ENCODE measurements at regions not wholly inside any gene's neighbourhood (a gene's known extent, or its start where the extent isn't known, plus 50 kb on each side); places are given as distances from the start of the nearest gene placed in this dataset.

- Histone ChIP-seq H3K4me3 (ENCODE audit: low read depth, low read length, poor library complexity, severe bottlenecking) (no peak overlapping the region), H3K9ac (ENCODE audit: low read length) (no peak overlapping the region), H2AFZ (ENCODE audit: low read length) (no peak overlapping the region), H3K27ac (ENCODE audit: low read depth, low read length, poor library complexity, severe bottlenecking) (no peak overlapping the region), H3K4me1 (ENCODE audit: insufficient read depth, low read length, severe bottlenecking) (no peaks in the 10 kb centered on the region), H3K9me3 (ENCODE audit: low read length) (no peaks in the 10 kb centered on the region), H3K79me2 (ENCODE audit: insufficient read depth, low read length) (no peaks in the 10 kb centered on the region), H3F3A (ENCODE audit: insufficient read depth, low read length) (no peaks in the 10 kb centered on the region), H3K36me3 (ENCODE audit: insufficient read depth, low read length) (no peaks in the 10 kb centered on the region), H3K9me2 (ENCODE audit: low read depth, low read length) (no peaks in the 10 kb centered on the region), H4K20me1 (ENCODE audit: insufficient read depth, low read length) (no peaks in the 10 kb centered on the region), H3K4me2 (ENCODE audit: low read length) (no peak overlapping the region), H3K27me3 (ENCODE audit: insufficient read depth, low read length) (no peaks in the 10 kb centered on the region)
- TF ChIP-seq CTCF (IDR thresholded peaks at IDR 0.05; ENCODE audit: low read length) (no peak), EZH2 (IDR thresholded peaks at IDR 0.05; ENCODE audit: borderline replicate concordance, low read length) (no peak)
Measured at GRCh38 chr5:68762201-68762600, 331.6 kb upstream of the SLC30A5 start.

DNA sequence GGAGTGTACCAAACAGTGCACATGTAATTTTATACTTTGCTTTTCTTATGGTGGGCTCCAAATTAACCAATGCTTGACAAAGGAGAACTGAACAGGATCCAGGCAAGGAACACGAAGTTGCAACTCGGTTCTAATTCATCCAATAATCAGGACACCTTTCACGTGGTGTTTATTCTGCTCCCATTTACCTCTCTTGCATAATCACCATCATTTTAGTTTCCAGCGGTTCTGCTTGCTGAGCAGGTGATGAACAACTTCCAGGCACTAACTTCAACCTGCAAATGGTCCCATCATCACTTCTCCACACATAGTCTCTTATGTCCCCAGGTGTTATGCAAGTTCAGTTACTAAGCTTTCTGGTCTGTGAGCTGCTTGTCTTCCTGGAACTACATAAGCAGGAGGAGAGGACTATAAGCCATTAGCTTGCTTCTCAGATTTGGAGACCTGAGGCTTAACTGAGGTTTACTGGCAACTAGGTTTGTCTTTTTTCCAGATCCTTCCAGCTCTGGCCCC is 326.8 kb upstream of the SLC30A5 start:
- no peak overlapping the region for H3K4me3 ChIP-seq (ENCODE audit: low read depth, low read length, poor library complexity, severe bottlenecking)

DNA sequence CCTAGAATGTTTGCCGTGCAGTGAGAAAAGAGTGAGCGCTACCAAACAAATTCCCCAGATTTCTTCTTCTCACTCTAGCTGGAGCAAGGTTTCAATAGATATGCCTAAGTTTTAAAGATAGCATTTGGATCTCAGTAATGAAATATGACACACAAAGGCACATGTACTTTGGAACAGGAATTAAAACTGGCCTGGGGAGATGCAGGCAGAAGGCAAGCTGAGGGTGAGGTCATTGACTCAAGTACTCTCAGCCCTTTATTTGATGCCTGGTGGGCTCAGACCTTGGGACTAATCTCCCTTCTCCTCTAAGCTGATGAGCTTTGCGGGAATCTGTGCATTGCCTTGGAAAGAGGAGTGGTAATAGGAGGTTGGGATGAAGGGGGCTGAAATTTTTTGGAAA is 323.3 kb upstream of the SLC30A5 start:
- Histone ChIP-seq H3K9me3 (ENCODE audit: low read length) (no peaks in the 10 kb centered on the region), H3K36me3 (ENCODE audit: insufficient read depth, low read length) (no peaks in the 10 kb centered on the region), H3K9ac (ENCODE audit: low read length) (no peak overlapping the region), H3K4me3 (ENCODE audit: low read depth, low read length, poor library complexity, severe bottlenecking) (no peak overlapping the region), H3K79me2 (ENCODE audit: insufficient read depth, low read length) (no peaks in the 10 kb centered on the region), H3K9me2 (ENCODE audit: low read depth, low read length) (no peaks in the 10 kb centered on the region), H3K27me3 (ENCODE audit: insufficient read depth, low read length) (no peaks in the 10 kb centered on the region), H3K27ac (ENCODE audit: low read depth, low read length, poor library complexity, severe bottlenecking) (no peak overlapping the region), H3K4me2 (ENCODE audit: low read length) (no peak overlapping the region), H4K20me1 (ENCODE audit: insufficient read depth, low read length) (no peaks in the 10 kb centered on the region), H2AFZ (ENCODE audit: low read length) (no peak overlapping the region), H3F3A (ENCODE audit: insufficient read depth, low read length) (no peaks in the 10 kb centered on the region), H3K4me1 (ENCODE audit: insufficient read depth, low read length, severe bottlenecking) (no peaks in the 10 kb centered on the region)
- TF ChIP-seq CTCF (IDR thresholded peaks at IDR 0.05; ENCODE audit: low read length) (no peak), EZH2 (IDR thresholded peaks at IDR 0.05; ENCODE audit: borderline replicate concordance, low read length) (no peak)

More for the DNA sequence above, 326.8 kb upstream of the SLC30A5 start:
- Histone ChIP-seq H3K79me2 (ENCODE audit: insufficient read depth, low read length) (no peaks in the 10 kb centered on the region), H3K4me1 (ENCODE audit: insufficient read depth, low read length, severe bottlenecking) (no peaks in the 10 kb centered on the region), H3F3A (ENCODE audit: insufficient read depth, low read length) (no peaks in the 10 kb centered on the region), H3K36me3 (ENCODE audit: insufficient read depth, low read length) (no peaks in the 10 kb centered on the region), H3K9me2 (ENCODE audit: low read depth, low read length) (no peaks in the 10 kb centered on the region), H3K4me2 (ENCODE audit: low read length) (no peak overlapping the region), H4K20me1 (ENCODE audit: insufficient read depth, low read length) (no peaks in the 10 kb centered on the region), H2AFZ (ENCODE audit: low read length) (no peak overlapping the region), H3K27ac (ENCODE audit: low read depth, low read length, poor library complexity, severe bottlenecking) (no peak overlapping the region), H3K9me3 (ENCODE audit: low read length) (no peaks in the 10 kb centered on the region), H3K9ac (ENCODE audit: low read length) (no peak overlapping the region), H3K27me3 (ENCODE audit: insufficient read depth, low read length) (no peaks in the 10 kb centered on the region)
- TF ChIP-seq EZH2 (IDR thresholded peaks at IDR 0.05; ENCODE audit: borderline replicate concordance, low read length), result no peak
- no peak for TF ChIP-seq CTCF (IDR thresholded peaks at IDR 0.05; ENCODE audit: low read length)
